GM23338 (cell line): ENCODE measurements at regions not wholly inside any gene's neighbourhood (a gene's known extent, or its start where the extent isn't known, plus 50 kb on each side); places are given as distances from the start of the nearest gene placed in this dataset.

Experiments
- CREB1 ChIP-seq: fragments of 250-450 bp; sonication (Bioruptor Pico); IDR thresholded peaks from 2 replicates; pipeline ENCODE4 v1.5.0; 2020; ENCODE audit warnings: low read depth, mild to moderate bottlenecking, moderate library complexity
- CTCF ChIP-seq, 2 experiments: fragments of 200-600 bp in 1 of 2; sonication (generic) in 1 of 2; conservative IDR thresholded peaks; 2 replicates each; pipeline versions ENCODE4 v1.5.1 to v1.6.1; 2016 to 2017; ENCODE audit warnings: antibody characterized with exemption in 2 of 2, low read depth in 2 of 2, mild to moderate bottlenecking in 2 of 2, moderate library complexity in 1 of 2
- ETS1 ChIP-seq: IDR thresholded peaks from 2 replicates; pipeline ENCODE4 v1.6.1; 2016; ENCODE audit warnings: antibody characterized with exemption
- EZH2 ChIP-seq: fragments of 200-600 bp; sonication (generic); IDR thresholded peaks from one replicate; pipeline ENCODE4 v1.8.0; 2017; ENCODE audit warnings: antibody characterized with exemption, mild to moderate bottlenecking, low read depth; ENCODE audit not compliant: unreplicated experiment
- EZH2phosphoT487 ChIP-seq: fragments of 200-600 bp; sonication (generic); IDR thresholded peaks from one replicate; pipeline ENCODE4 v1.8.1; 2018; ENCODE audit warnings: antibody characterized with exemption; ENCODE audit not compliant: unreplicated experiment
- JUNB ChIP-seq: IDR thresholded peaks from one replicate; pipeline ENCODE4 v1.6.1; 2016; ENCODE audit warnings: antibody characterized with exemption; ENCODE audit not compliant: unreplicated experiment
- NANOG ChIP-seq: IDR thresholded peaks from 2 replicates; pipeline ENCODE4 v1.6.1; 2016; ENCODE audit warnings: antibody characterized with exemption, borderline replicate concordance
- POLR2AphosphoS5 ChIP-seq: IDR thresholded peaks from 2 replicates; pipeline ENCODE4 v1.6.1; 2016; ENCODE audit warnings: antibody characterized with exemption, low read depth
- STAT1 ChIP-seq: IDR thresholded peaks from one replicate; pipeline ENCODE4 v1.6.1; 2016; ENCODE audit warnings: antibody characterized with exemption; ENCODE audit not compliant: unreplicated experiment
- ZNF331 ChIP-seq: fragments of 250-450 bp; sonication (Bioruptor Pico); IDR thresholded peaks from 2 replicates; pipeline ENCODE4 v1.5.0; 2020; ENCODE audit warnings: low read depth, mild to moderate bottlenecking, moderate library complexity
- TF ChIP-seq, protein P1 (sequence below): IDR thresholded peaks from one replicate; pipeline ENCODE4 v1.6.1; 2018; ENCODE audit warnings: antibody characterized with exemption; ENCODE audit not compliant: unreplicated experiment

DNA sequence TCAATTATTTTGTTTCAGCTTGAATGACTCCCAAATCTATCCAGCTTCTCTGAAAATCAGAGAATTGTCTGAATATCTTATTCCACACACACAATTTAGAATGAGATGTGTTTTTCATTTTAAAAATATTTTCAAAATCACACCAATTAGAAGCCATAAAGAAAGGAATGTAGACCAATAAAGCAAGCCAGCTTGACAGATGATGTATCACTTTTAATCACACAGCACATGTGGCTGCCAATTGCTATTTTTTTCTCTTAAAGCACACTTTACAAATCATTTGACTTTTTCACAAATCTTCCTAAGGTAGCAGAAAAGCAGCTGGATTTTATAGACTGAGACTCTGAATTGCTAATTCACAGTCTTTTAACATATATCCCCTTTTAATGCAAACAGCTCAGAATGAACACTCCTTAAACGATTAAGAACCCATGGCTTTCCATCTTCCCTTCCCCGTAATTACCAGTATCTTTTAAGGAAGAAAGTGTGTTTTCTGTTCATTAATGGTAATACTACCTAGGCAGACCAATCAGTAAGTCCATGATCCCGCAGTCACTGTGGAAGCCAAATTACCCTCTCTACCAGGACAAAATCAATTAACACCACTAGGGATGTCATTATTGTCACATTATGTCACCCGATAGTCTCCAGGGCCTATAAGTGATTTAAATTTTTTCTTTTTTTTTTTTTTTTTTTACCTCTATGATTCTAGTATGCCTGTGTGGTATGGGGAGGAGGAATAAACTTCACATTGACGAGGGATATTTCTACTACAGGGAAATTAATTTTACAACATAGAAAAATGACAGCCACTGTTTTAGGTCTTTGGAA lies 250.0 kb upstream of the VEPH1 start:
- no peak for TF ChIP-seq CTCF (conservative IDR thresholded peaks at IDR 0.05; ENCODE audit: low read depth in 2 of 2)
- TF ChIP-seq EZH2phosphoT487, result no peak
- no peak for TF ChIP-seq EZH2
- TF ChIP-seq POLR2AphosphoS5, result no peak
- TF ChIP-seq STAT1, result no peak
- no peak for TF ChIP-seq CREB1 (CRISPR knock-in tag)
- TF ChIP-seq, protein P1, sequence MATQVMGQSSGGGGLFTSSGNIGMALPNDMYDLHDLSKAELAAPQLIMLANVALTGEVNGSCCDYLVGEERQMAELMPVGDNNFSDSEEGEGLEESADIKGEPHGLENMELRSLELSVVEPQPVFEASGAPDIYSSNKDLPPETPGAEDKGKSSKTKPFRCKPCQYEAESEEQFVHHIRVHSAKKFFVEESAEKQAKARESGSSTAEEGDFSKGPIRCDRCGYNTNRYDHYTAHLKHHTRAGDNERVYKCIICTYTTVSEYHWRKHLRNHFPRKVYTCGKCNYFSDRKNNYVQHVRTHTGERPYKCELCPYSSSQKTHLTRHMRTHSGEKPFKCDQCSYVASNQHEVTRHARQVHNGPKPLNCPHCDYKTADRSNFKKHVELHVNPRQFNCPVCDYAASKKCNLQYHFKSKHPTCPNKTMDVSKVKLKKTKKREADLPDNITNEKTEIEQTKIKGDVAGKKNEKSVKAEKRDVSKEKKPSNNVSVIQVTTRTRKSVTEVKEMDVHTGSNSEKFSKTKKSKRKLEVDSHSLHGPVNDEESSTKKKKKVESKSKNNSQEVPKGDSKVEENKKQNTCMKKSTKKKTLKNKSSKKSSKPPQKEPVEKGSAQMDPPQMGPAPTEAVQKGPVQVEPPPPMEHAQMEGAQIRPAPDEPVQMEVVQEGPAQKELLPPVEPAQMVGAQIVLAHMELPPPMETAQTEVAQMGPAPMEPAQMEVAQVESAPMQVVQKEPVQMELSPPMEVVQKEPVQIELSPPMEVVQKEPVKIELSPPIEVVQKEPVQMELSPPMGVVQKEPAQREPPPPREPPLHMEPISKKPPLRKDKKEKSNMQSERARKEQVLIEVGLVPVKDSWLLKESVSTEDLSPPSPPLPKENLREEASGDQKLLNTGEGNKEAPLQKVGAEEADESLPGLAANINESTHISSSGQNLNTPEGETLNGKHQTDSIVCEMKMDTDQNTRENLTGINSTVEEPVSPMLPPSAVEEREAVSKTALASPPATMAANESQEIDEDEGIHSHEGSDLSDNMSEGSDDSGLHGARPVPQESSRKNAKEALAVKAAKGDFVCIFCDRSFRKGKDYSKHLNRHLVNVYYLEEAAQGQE, result no peak
- no peak for TF ChIP-seq ETS1
- no peak for TF ChIP-seq ZNF331 (CRISPR knock-in tag)
- no peak for TF ChIP-seq JUNB
- no peak for TF ChIP-seq NANOG
